AG04450 (cell line): ENCODE measurements at regions not wholly inside any gene's neighbourhood (a gene's known extent, or its start where the extent isn't known, plus 50 kb on each side); places are given as distances from the start of the nearest gene placed in this dataset.

ENCODE experiments used
- CTCF ChIA-PET: fragments of 300-600, 350-600 bp; formaldehyde crosslinking; extraction: SDS; loops from one replicate; lab custom pipeline; 2022; ENCODE audit warnings: antibody characterized with exemption, inconsistent platforms; lab: Charles Lee
- POLR2A ChIA-PET: fragments of 350-600 bp; formaldehyde crosslinking; extraction: SDS; loops from one replicate; lab custom pipeline; 2021; ENCODE audit warnings: antibody characterized with exemption, inconsistent platforms; lab: Yijun Ruan, JAX
- DNase-seq: peaks from one replicate; pipeline ENCODE4 v3.0.0-alpha.2; 2011; ENCODE audit warnings: low read depth, low spot score
- H3K27ac ChIP-seq: one replicate; pipeline ENCODE4 v1.5.1; 2012; ENCODE audit warnings: low read depth, low read length, control low read depth
- H3K27me3 ChIP-seq: one replicate; pipeline ENCODE4 v1.6.0; 2012; ENCODE audit warnings: low read length; ENCODE audit not compliant: control insufficient read depth, insufficient read depth
- H3K4me3 ChIP-seq: 2 replicates; pipeline ENCODE4 v1.5.1; 2011; ENCODE audit warnings: mild to moderate bottlenecking, low read depth, low read length, control low read depth
- H3K9me3 ChIP-seq: 2 replicates; pipeline ENCODE4 v1.5.1; 2012; ENCODE audit warnings: low read length; ENCODE audit not compliant: control insufficient read depth, insufficient read depth
- CTCF ChIP-seq: IDR thresholded peaks from 2 replicates; pipeline ENCODE4 v1.5.1; 2011; ENCODE audit warnings: low read depth, low read length, control low read depth, inconsistent platforms

GRCh38 chr2:6676241-6676640 is 189.5 kb downstream of the CMPK2 start:
- Histone ChIP-seq H3K9me3 (no peaks in the 10 kb centered on the region), H3K4me3 (no peak overlapping the region), H3K27me3 (no peaks in the 10 kb centered on the region), H3K27ac (no peak overlapping the region)
- DNase-seq = no peak
- TF ChIP-seq CTCF = no peak
- ChIA-PET CTCF (no interaction called here), POLR2A (no interaction called here)

GRCh38 chr2:6676776-6677175 is 188.9 kb downstream of the CMPK2 start:
- ChIA-PET CTCF (no interaction called here), POLR2A (no interaction called here)
- Histone ChIP-seq H3K27me3 (no peaks in the 10 kb centered on the region), H3K4me3 (no peak overlapping the region), H3K27ac (no peak overlapping the region), H3K9me3 (no peaks in the 10 kb centered on the region)
- TF ChIP-seq CTCF = no peak
- no peak for DNase-seq

GRCh38 chr2:6679471-6679870 is 186.2 kb downstream of the CMPK2 start:
- ChIA-PET CTCF (no interaction called here), POLR2A (no interaction called here)
- Histone ChIP-seq H3K27me3 (no peaks in the 10 kb centered on the region), H3K9me3 (no peaks in the 10 kb centered on the region), H3K27ac (no peak overlapping the region), H3K4me3 (no peak overlapping the region)
- DNase-seq = no peak
- no peak for TF ChIP-seq CTCF

GRCh38 chr2:6683516-6683915 is 182.2 kb downstream of the CMPK2 start:
- Histone ChIP-seq H3K27me3 (no peaks in the 10 kb centered on the region), H3K4me3 (no peak overlapping the region), H3K27ac (no peak overlapping the region), H3K9me3 (peaks cover 5% of the 10 kb centered on the region)
- no peak for TF ChIP-seq CTCF
- POLR2A ChIA-PET = no interaction called here
- no peak for DNase-seq
- CTCF ChIA-PET = no interaction called here

- no peak for TF ChIP-seq CTCF
- H3K27me3 ChIP-seq = no peaks in the 10 kb centered on the region
- peaks cover 5% of the 10 kb centered on the region for H3K9me3 ChIP-seq
- ChIA-PET CTCF (no interaction called here), POLR2A (no interaction called here)
- no peak for DNase-seq
- H3K27ac ChIP-seq = no peak overlapping the region
- no peak overlapping the region for H3K4me3 ChIP-seq
Observed at GRCh38 chr2:6685447-6685846, 180.3 kb downstream of the CMPK2 start.
